ENCODE measurements at regions not wholly inside any gene's neighbourhood (a gene's known extent, or its start where the extent isn't known, plus 50 kb on each side); places are given as distances from the start of the nearest gene placed in this dataset.

GRCh38 chr4:100842856-100843255, 325.0 kb upstream of the EMCN start:
- no peak for DNase-seq (ENCODE audit: low spot score)

GRCh38 chr4:100841911-100842310, 324.1 kb upstream of the EMCN start:
- no peak for DNase-seq (ENCODE audit: low spot score)

- DNase-seq (ENCODE audit: low spot score) = no peak
Measured at GRCh38 chr4:100839712-100840111, 321.9 kb upstream of the EMCN start.

GRCh38 chr4:100838286-100838685, 320.5 kb upstream of the EMCN start:
- DNase-seq (ENCODE audit: low spot score) = no peak

- DNase-seq (ENCODE audit: low spot score) = no peak
Measured at GRCh38 chr4:100836929-100837328, 319.1 kb upstream of the EMCN start.

- no peak for DNase-seq (ENCODE audit: low spot score)
Measured at GRCh38 chr4:100834616-100835015, 316.8 kb upstream of the EMCN start.

GRCh38 chr4:100833906-100834305, 316.1 kb upstream of the EMCN start:
- DNase-seq (ENCODE audit: low spot score) = no peak

- no peak for DNase-seq (ENCODE audit: low spot score)
Measured at GRCh38 chr4:100828986-100829685, 311.3 kb upstream of the EMCN start.

- DNase-seq (ENCODE audit: low spot score) = no peak
Measured at GRCh38 chr4:100828364-100828763, 310.5 kb upstream of the EMCN start.

GRCh38 chr4:100827756-100828155, 309.9 kb upstream of the EMCN start:
- no peak for DNase-seq (ENCODE audit: low spot score)

- no peak for DNase-seq (ENCODE audit: low spot score)
Measured at GRCh38 chr4:100826808-100827548, 309.2 kb upstream of the EMCN start.

GRCh38 chr4:100826067-100826466, 308.2 kb upstream of the EMCN start:
- DNase-seq (ENCODE audit: low spot score) = no peak

GRCh38 chr4:100823993-100824323, 306.1 kb upstream of the EMCN start:
- no peak for DNase-seq (ENCODE audit: low spot score)

- no peak for DNase-seq (ENCODE audit: low spot score)
Measured at GRCh38 chr4:100823066-100823992, 305.5 kb upstream of the EMCN start.

GRCh38 chr4:100820249-100820648, 302.4 kb upstream of the EMCN start:
- DNase-seq (ENCODE audit: low spot score) = no peak

- no peak for DNase-seq (ENCODE audit: low spot score)
Measured at GRCh38 chr4:100819505-100819904, 301.7 kb upstream of the EMCN start.

- DNase-seq (ENCODE audit: low spot score) = no peak
Measured at GRCh38 chr4:100816436-100817045, 298.7 kb upstream of the EMCN start.

- no peak for DNase-seq (ENCODE audit: low spot score)
Measured at GRCh38 chr4:100811046-100811445, 293.2 kb upstream of the EMCN start.

- no peak for DNase-seq (ENCODE audit: low spot score)
Measured at GRCh38 chr4:100809506-100809905, 291.7 kb upstream of the EMCN start.

GRCh38 chr4:100806988-100807387, 289.2 kb upstream of the EMCN start:
- no peak for DNase-seq (ENCODE audit: low spot score)

- DNase-seq (ENCODE audit: low spot score) = no peak
Measured at GRCh38 chr4:100805538-100805937, 287.7 kb upstream of the EMCN start.
